IMR-90 (cell line): ENCODE measurements at regions not wholly inside any gene's neighbourhood (a gene's known extent, or its start where the extent isn't known, plus 50 kb on each side); places are given as distances from the start of the nearest gene placed in this dataset.

Experiments used
- ATAC-seq: fragments of 200-7000 bp; cut with Tn5 transposase; 2 replicates; pipeline ENCODE4 v1.9.1; 2020; ENCODE audit warnings: low read depth, mild to moderate bottlenecking, moderate library complexity
- BruUV-seq: library from RNA; stranded (reverse); fragments of 400-500 nt; replicated peaks from 2 replicates; lab custom pipeline; 2021; lab: Mats Ljungman, UMichigan
- CTCF ChIA-PET: fragments of 300-600 bp; formaldehyde crosslinking; extraction: SDS; loops from one replicate; lab custom pipeline; 2021; ENCODE audit warnings: antibody characterized with exemption; lab: Yijun Ruan, JAX
- POLR2A ChIA-PET: fragments of 300-600 bp; sonication (Branson Sonifier 250); formaldehyde crosslinking; loops from one replicate; lab custom pipeline; 2022; ENCODE audit warnings: antibody characterized with exemption; ENCODE audit not compliant: unreplicated experiment; lab: Charles Lee
- DNase-seq: peaks from one replicate; pipeline ENCODE4 v3.0.0; 2013
- H2AFZ ChIP-seq: replicated peaks from 2 replicates; pipeline ENCODE3; 2013; ENCODE audit warnings: low read length, mild to moderate bottlenecking; ENCODE audit not compliant: poor library complexity
- H2AK5ac ChIP-seq: 2 replicates; pipeline ENCODE4 v1.6.1; 2013; ENCODE audit warnings: low read depth, low read length, inconsistent platforms
- H2AK9ac ChIP-seq: replicated peaks from 2 replicates; pipeline ENCODE3; 2013; ENCODE audit warnings: mild to moderate bottlenecking, low read depth, low read length, moderate library complexity; ENCODE audit not compliant: poor library complexity
- H2BK120ac ChIP-seq: 2 replicates; pipeline ENCODE4 v1.6.1; 2013; ENCODE audit warnings: low read depth, low read length, inconsistent platforms
- H2BK15ac ChIP-seq: 3 replicates; pipeline ENCODE4 v1.6.1; 2013; ENCODE audit warnings: low read depth, low read length, inconsistent platforms
- H2BK20ac ChIP-seq: 2 replicates; pipeline ENCODE4 v1.6.1; 2013; ENCODE audit warnings: low read depth, mild to moderate bottlenecking, inconsistent platforms, low read length, moderate library complexity
- H2BK5ac ChIP-seq: 2 replicates; pipeline ENCODE4 v1.6.1; 2013; ENCODE audit warnings: mild to moderate bottlenecking, low read depth, low read length, inconsistent platforms; ENCODE audit not compliant: poor library complexity, severe bottlenecking
- H3K14ac ChIP-seq: replicated peaks from 2 replicates; pipeline ENCODE4 v1.6.1; 2013; ENCODE audit warnings: low read depth, low read length, inconsistent platforms
- H3K18ac ChIP-seq: 2 replicates; pipeline ENCODE4 v1.6.1; 2013; ENCODE audit warnings: low read depth, low read length, control low read depth
- H3K23ac ChIP-seq: 2 replicates; pipeline ENCODE4 v1.6.1; 2013; ENCODE audit warnings: low read depth, low read length, inconsistent platforms
- H3K27ac ChIP-seq: 2 replicates; pipeline ENCODE4 v1.5.1; 2013; ENCODE audit warnings: mild to moderate bottlenecking, control low read depth, low read length; ENCODE audit not compliant: insufficient read depth
- H3K27me3 ChIP-seq: 2 replicates; pipeline ENCODE4 v1.6.1; 2013; ENCODE audit warnings: low read length; ENCODE audit not compliant: control insufficient read depth, insufficient read depth
- H3K36me3 ChIP-seq: 2 replicates; pipeline ENCODE4 v1.6.1; 2013; ENCODE audit warnings: low read length, mixed read lengths; ENCODE audit not compliant: control insufficient read depth, insufficient read depth
- H3K4ac ChIP-seq: 2 replicates; pipeline ENCODE4 v1.6.1; 2013; ENCODE audit warnings: low read depth, low read length, inconsistent platforms
- H3K4me1 ChIP-seq: 2 replicates; pipeline ENCODE4 v1.6.1; 2013; ENCODE audit warnings: low read length, mixed read lengths; ENCODE audit not compliant: control insufficient read depth, insufficient read depth
- H3K4me2 ChIP-seq: 2 replicates; pipeline ENCODE4 v1.6.1; 2013; ENCODE audit warnings: low read depth, mild to moderate bottlenecking, control low read depth, low read length, moderate library complexity
- H3K4me3 ChIP-seq: 2 replicates; pipeline ENCODE4 v1.5.1; 2013; ENCODE audit warnings: low read depth, mild to moderate bottlenecking, control low read depth, low read length, moderate library complexity; ENCODE audit not compliant: insufficient read depth
- H3K56ac ChIP-seq: 2 replicates; pipeline ENCODE4 v1.6.1; 2013; ENCODE audit warnings: low read length, inconsistent platforms; ENCODE audit not compliant: insufficient read depth; ENCODE audit errors: extremely low read depth
- H3K79me1 ChIP-seq, 2 experiments: 2 replicates each; pipeline ENCODE4 v1.6.1; 2013; ENCODE audit warnings: low read length in 2 of 2, inconsistent platforms in 1 of 2, low read depth in 1 of 2
- H3K9ac ChIP-seq: 2 replicates; pipeline ENCODE4 v1.6.1; 2013; ENCODE audit warnings: low read depth, low read length, control low read depth
- H3K9me1 ChIP-seq: 2 replicates; pipeline ENCODE4 v1.6.1; 2013; ENCODE audit warnings: low read length, inconsistent platforms; ENCODE audit not compliant: insufficient read depth
- H3K9me3 ChIP-seq: 2 replicates; pipeline ENCODE4 v1.6.1; 2013; ENCODE audit warnings: low read length; ENCODE audit not compliant: control insufficient read depth, insufficient read depth
- H4K20me1 ChIP-seq: 2 replicates; pipeline ENCODE4 v1.6.1; 2013; ENCODE audit warnings: low read length, inconsistent platforms; ENCODE audit not compliant: insufficient read depth
- H4K5ac ChIP-seq: 2 replicates; pipeline ENCODE4 v1.6.1; 2013; ENCODE audit warnings: mild to moderate bottlenecking, low read depth, low read length, control low read depth
- H4K8ac ChIP-seq, 2 experiments: 2 replicates each; pipeline ENCODE4 v1.6.1; 2013; ENCODE audit warnings: low read depth in 2 of 2, low read length in 2 of 2, control low read depth in 1 of 2, inconsistent platforms in 1 of 2
- H4K91ac ChIP-seq: 2 replicates; pipeline ENCODE4 v1.6.1; 2013; ENCODE audit warnings: low read depth, low read length, inconsistent platforms; ENCODE audit not compliant: insufficient read depth
- BHLHE40 ChIP-seq: fragments of 150-350 bp; IDR thresholded peaks from 2 replicates; pipeline ENCODE4 v1.6.1; 2016; ENCODE audit warnings: mild to moderate bottlenecking, low read depth, low read length
- MAFK ChIP-seq: IDR thresholded peaks from 2 replicates; pipeline ENCODE4 v1.6.1; 2012; ENCODE audit warnings: low read depth, low read length, improper control_type of control experiment
- MAZ ChIP-seq: IDR thresholded peaks from 2 replicates; pipeline ENCODE4 v1.6.1; 2012; ENCODE audit warnings: low read depth, mild to moderate bottlenecking, low read length, improper control_type of control experiment, moderate library complexity, borderline replicate concordance
- NFE2L2 ChIP-seq: fragments of 150-350 bp; IDR thresholded peaks from 2 replicates; pipeline ENCODE4 v1.6.1; 2016; ENCODE audit warnings: low read depth, mild to moderate bottlenecking, low read length
- RCOR1 ChIP-seq: IDR thresholded peaks from 2 replicates; pipeline ENCODE4 v1.6.1; 2012; ENCODE audit warnings: mild to moderate bottlenecking, low read length, improper control_type of control experiment; ENCODE audit not compliant: insufficient replicate concordance
- SMC3 ChIP-seq: fragments of 150-350 bp; IDR thresholded peaks from 2 replicates; pipeline ENCODE4 v1.6.1; 2016; ENCODE audit warnings: low read depth, mild to moderate bottlenecking, antibody characterized with exemption, low read length, moderate library complexity
- WGBS, 2 experiments: methylation state at CpG; one replicate each; pipeline versions ENCODE4 v1.1.5 to v1.1.7; 2013; ENCODE audit warnings: missing lambda C conversion rate in 2 of 2; ENCODE audit not compliant: insufficient read length in 1 of 2; ENCODE audit errors: extremely low coverage in 2 of 2; 5-methylcytosine and 5-hydroxymethylcytosine counted together
- dilution Hi-C: fragments of 300-500 bp; cut with HindIII; formaldehyde crosslinking; loops from one replicate; pipeline ENCODE4 v1.14.3; 2018; ENCODE audit warnings: low sequenced_read_pairs; ENCODE audit not compliant: unreplicated experiment
- in situ Hi-C: fragments of 300-500 bp; cut with MboI; formaldehyde crosslinking; loops from 3 replicates; pipeline ENCODE4 v1.14.3; 2019; ENCODE audit warnings: low sequenced_read_pairs, inconsistent platforms, mixed read lengths
- intact Hi-C: fragments of 100-400 bp; cut with micrococcal nuclease; formaldehyde crosslinking; loops from 2 replicates; pipeline ENCODE4 v1.10.0; 2022
- TF ChIP-seq, protein P1 (sequence below): fragments of 150-350 bp; IDR thresholded peaks from 2 replicates; pipeline ENCODE4 v1.6.1; 2017; ENCODE audit warnings: mild to moderate bottlenecking, antibody characterized with exemption, low read length, low read depth

DNA sequence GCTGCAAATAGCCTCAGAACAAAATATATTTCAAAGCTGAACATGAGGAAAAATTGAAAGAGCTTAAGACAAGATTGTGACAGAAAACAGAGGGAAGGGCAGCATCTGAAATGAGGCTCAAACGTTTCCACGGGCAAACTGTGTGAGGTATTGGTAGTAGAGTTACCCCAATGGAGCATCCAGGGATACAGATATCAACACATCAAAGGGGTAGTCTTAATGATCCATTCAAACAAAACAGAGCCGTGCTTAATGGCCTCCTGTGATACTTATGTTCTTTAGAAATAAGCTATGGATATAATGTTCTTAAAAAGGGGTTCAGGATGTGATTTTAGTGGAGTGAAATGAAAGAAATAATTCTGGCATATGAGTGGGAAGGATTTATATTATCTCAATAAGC, 430.3 kb upstream of the PDZRN3 start:
- intact Hi-C loops (no loop called here), dilution Hi-C loops (no loop called here), in situ Hi-C loops (no loop called here)
- POLR2A ChIA-PET, result no interaction called here
- no peak overlapping the region for H3K4ac ChIP-seq
- H2AK9ac ChIP-seq, result no peak overlapping the region
- ATAC-seq, result no peak
- no peak overlapping the region for H3K27ac ChIP-seq
- no peak overlapping the region for H3K23ac ChIP-seq
- no CpG with 5 or more reads among the region's 3 CpGs for WGBS, 2 experiments
- H2BK15ac ChIP-seq, result no peak overlapping the region
- no TSS peak for BruUV-seq
- H3K18ac ChIP-seq, result no peak overlapping the region
- H3K27me3 ChIP-seq, result no peaks in the 10 kb centered on the region
- H3K9me1 ChIP-seq, result no peaks in the 10 kb centered on the region
- CTCF ChIA-PET, result no interaction called here
- no peak overlapping the region for H2BK5ac ChIP-seq
- no peak for DNase-seq
- no peak overlapping the region for H2AFZ ChIP-seq
- no peaks in the 10 kb centered on the region for H3K9me3 ChIP-seq
- no peaks in the 10 kb centered on the region for H3K79me1 ChIP-seq
- H4K5ac ChIP-seq, result no peak overlapping the region
- TF ChIP-seq RCOR1, result no peak
- no peak for TF ChIP-seq MAZ
- no peak for TF ChIP-seq NFE2L2
- no peak for TF ChIP-seq BHLHE40
- no peak for TF ChIP-seq SMC3
- no peak for TF ChIP-seq MAFK
- TF ChIP-seq, protein P1, sequence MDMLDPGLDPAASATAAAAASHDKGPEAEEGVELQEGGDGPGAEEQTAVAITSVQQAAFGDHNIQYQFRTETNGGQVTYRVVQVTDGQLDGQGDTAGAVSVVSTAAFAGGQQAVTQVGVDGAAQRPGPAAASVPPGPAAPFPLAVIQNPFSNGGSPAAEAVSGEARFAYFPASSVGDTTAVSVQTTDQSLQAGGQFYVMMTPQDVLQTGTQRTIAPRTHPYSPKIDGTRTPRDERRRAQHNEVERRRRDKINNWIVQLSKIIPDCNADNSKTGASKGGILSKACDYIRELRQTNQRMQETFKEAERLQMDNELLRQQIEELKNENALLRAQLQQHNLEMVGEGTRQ, result no peak
- H3K9ac ChIP-seq, result no peak overlapping the region
- H3K4me2 ChIP-seq, result no peak overlapping the region
- no peaks in the 10 kb centered on the region for H4K20me1 ChIP-seq
- no peak overlapping the region for H2AK5ac ChIP-seq
- no peak overlapping the region for H3K56ac ChIP-seq
- no peaks in the 10 kb centered on the region for H3K4me1 ChIP-seq
- no peak overlapping the region for H4K8ac ChIP-seq
- H3K36me3 ChIP-seq, result no peaks in the 10 kb centered on the region
- H2BK120ac ChIP-seq, result no peak overlapping the region
- no peak overlapping the region for H4K91ac ChIP-seq
- H3K14ac ChIP-seq, result no peak overlapping the region
- no peak overlapping the region for H3K4me3 ChIP-seq
- H2BK20ac ChIP-seq, result no peak overlapping the region
